ENCODE measurements at regions not wholly inside any gene's neighbourhood (a gene's known extent, or its start where the extent isn't known, plus 50 kb on each side); places are given as distances from the start of the nearest gene placed in this dataset.

DNA sequence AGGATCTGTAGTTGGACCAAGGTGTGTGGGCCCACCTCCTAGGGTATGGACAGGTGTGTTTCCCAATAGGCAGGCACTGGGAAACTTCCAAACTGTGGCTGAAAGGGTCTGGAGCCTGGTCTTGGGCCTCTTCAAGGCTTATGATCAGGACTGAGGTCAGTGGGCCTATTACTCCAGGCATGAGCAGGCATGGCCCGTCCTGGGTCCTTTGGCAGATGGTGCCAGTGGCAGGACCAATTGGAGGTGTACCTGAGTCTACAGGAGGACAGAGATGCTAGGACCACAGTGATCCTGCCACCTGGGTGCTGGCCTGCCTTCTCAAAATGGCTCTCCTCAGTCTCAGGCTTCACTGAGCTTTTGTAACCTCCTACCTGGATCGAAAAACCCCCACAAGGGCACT lies 95.4 kb downstream of the RAB18 start:
- DNase-seq = no peak
- intact Hi-C loops (cut with DNase I, micrococcal nuclease) = no loop called here
- no peak for ATAC-seq

DNA sequence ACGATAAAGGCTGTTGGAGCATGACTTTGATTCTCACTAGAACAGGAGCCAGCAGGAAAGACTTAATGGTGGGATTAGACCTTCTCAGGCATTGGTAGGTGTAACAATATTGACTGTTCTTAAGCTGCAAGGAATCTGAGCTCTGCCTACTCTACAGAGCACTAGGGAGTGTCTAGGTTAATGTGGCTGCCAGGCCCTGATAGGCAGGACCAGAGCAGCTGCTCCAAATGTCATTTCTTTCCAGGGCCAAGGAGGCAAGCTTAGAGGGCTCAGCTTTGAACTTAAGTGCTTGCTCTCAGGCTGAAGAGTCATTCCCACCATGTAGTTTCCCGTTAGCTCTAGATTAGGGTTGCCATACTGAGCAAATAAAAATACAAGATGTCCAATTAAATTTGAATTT lies 96.8 kb downstream of the RAB18 start:
- intact Hi-C loops (cut with DNase I, micrococcal nuclease) = no loop called here
- DNase-seq = no peak
- peak; percentile 54 for ATAC-seq

DNA sequence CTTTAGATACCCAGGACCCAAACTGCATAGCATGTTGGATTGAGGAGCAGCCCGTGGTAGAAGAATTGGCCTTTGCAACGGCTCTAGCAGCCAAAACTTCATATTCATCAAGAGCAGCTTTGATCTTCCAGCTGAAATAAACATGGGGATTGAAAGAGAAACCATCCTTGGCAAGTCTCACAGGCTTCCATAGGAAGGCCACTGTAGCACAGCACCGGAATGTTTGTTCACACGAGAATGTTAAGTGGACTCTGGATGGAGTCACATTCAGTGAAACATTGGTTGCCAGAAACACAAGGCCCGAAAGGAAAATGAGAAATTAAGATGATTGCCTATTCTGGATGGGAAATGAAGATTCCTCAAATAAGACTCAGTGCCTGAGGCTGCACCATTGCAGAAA lies 97.4 kb downstream of the RAB18 start:
- ATAC-seq (peak; percentile 45), DNase-seq (no peak)
- intact Hi-C loops (cut with DNase I, micrococcal nuclease) = no loop called here

DNA sequence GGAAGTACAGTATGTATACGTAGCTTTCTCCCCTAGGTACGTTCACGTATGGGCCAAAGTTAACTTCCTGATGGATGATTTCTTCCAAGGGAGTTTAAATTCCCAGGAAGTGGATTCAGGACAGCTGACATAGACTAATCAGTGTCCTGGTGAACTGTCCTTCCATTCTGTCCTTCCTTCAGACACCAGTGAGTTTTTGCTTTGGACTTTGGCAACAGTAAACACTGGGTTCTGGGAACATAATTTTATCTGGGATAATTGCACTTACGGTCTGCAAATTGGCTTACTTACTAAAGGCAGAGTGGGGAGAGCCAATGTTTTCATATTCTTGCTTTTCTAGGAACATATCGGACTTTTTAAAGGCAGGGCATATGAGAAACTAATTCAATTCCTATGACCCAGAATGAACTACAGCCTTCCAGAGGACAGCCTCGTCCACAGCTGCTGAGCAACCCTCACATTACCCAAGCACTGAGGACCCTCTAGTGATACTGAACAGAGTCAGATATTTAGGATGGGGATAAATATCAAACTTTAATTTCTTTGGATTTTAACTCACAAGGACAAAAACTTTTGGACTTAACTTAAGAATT lies 97.9 kb downstream of the RAB18 start:
- ATAC-seq (peak; percentile 95), DNase-seq (no peak)
- intact Hi-C loops (cut with DNase I, micrococcal nuclease) = no loop called here

DNA sequence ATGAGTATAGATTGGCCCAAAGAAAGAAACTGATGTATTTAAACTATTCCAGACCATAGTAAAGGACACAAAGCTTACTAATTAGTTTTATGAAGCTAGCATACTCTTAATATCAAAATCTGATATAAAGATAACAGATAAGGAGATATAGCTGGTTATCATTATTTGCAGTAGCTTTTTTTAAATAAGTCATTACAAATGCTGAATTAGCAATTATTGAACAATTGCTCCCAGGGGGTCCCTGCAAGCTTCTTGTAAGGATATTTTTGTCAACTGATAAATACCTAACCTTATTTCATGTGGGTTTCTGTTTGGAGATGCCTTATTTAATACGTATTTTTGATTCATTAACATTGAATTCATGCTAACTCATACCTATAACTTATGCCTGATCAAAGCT lies 99.0 kb downstream of the RAB18 start:
- ATAC-seq (no peak), DNase-seq (no peak)
- intact Hi-C loops (cut with DNase I, micrococcal nuclease) = no loop called here

DNA sequence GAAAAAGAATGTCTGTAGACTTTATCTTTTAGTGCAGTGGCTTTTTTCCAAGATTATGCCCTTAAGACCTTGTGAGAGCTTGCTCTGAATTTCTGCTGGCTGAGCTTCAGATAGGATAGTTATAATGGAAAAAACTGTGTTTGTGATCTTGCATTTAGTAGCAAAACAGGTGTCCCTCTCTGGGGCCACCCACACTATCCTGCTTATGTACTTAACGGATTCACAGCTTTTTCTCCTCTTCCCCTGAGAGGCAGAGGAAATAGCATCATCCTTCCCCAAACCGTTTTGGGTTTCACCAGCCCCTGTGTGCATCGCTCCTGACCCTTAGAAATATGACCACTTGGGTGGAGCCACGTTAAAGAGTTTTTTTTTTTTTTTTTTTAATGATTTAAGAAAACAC lies 101.2 kb downstream of the RAB18 start:
- ATAC-seq (no peak), DNase-seq (no peak)
- intact Hi-C loops (cut with DNase I, micrococcal nuclease) = no loop called here

DNA sequence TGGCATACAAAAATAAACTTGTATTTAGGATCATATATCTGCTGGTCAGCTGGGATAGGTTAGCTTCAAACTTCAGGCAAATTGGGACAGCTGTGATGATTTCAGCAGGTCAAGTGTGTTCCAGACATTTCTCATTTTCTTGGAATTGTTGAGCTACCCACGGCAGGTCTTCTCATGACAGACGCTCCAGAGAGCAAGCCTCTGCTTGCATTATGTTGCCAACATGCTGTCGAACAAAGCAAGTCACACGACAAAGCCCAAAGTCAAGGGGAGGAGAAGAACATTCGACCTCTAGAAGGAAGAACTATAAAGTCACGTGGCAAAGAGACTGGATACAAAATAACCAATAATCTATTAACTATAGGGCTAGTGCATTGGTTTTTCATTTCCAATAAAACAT lies 103.5 kb downstream of the RAB18 start:
- no peak for ATAC-seq
- no peak for DNase-seq
- intact Hi-C loops (cut with DNase I, micrococcal nuclease) = no loop called here

DNA sequence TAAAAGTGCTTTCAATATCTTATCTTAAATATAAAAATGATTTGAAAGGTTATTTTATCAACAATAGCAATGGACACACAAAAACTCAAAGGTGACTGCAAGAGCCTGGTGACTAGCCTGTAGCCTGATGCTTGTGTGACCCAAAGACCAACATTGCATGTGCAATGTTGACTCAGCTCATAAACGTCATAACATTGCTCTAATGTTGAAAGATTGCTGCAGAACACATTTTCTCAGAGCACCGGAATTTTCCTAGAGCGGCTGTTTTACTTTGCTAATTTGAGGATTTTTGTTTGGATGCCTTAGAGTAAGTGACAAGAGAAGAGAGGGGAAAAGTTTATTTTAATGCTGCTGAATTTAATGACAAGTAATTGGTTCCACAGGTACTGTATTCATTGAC lies 107.1 kb downstream of the RAB18 start:
- DNase-seq = no peak

DNA sequence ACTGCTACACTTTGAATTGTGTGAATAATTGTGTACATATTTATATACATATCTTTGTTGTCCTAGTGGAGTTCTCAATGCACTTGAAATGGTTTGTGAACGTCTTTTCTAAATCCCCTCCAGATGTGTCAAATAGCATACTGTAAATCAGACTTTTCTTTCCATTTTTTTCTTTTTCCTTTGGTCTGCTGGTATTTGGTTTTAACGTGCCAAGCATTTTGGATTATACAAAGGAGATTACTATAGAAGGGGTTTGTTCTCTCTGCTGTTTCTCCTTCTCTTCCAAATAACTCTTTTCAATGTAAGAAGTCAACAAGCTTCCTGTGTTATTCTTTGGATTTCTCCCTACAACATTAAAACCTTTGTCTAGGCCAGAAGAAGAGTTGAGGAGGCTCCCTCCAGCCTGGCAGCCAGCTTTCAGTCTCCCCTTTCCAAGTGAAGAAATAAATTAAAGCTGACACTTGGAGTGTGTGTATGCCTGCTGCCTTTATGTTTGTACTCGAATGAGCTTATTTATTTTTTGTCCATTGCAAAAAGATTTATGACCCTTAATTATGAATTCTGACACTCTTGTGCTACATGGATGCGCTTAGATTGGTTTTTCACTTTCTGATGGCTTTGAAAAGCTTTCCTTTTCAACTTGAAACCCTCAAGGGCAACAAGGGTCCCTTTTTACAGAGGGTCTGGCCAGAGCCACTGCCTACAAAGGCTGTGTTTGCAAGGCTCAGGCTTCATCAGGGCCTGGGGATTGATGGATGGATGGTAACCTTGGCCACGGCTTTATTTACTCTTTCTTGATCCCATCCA lies 107.8 kb downstream of the RAB18 start:
- ATAC-seq (no peak), DNase-seq (no peak)
- intact Hi-C loops (cut with DNase I, micrococcal nuclease) = no loop called here

More for the DNA sequence above, 107.1 kb downstream of the RAB18 start:
- intact Hi-C loops (cut with DNase I, micrococcal nuclease) = no loop called here
- ATAC-seq = peak; percentile 69

DNA sequence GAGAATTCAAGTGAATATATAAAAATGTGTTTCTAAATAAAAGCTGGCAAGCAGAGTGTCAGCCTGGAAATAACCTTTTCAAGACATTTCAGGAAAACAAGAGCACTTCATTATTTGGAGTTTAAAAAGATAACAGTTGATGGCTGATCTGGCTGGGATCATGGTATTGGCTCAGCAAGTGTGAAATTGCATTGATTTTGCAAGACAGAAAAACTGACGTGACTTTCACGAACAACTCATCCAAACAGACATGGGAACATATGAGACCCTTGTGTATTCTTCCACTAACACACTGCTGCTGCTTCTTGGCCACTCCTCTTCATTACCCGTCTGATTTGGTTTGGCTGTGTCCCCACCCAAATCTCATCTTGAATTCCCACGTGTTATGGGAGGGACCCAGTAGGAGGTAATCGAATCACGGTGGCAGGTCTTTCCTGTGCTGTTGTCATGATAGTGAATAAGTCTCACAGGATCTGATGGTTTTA lies 108.5 kb downstream of the RAB18 start:
- ATAC-seq (no peak), DNase-seq (no peak)
- intact Hi-C loops (cut with DNase I, micrococcal nuclease) = no loop called here

DNA sequence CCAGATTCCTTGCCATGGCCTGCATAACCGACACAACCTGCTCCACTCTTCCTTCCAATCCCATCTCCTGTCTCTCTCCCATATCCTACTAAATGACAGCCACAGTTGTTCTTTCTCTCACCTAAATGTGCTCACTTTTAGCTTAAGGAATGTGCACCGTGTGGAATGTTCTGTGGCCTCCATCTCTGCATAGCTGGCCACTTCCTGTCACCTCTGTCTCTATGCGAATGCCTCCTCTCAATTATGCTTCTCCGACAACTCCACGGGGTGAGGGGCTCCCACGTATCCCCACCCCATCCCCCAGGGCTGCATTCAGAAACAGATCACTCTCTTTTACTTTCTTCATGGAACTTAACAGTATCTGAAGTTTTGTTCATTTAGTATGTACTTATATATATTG lies 110.7 kb downstream of the RAB18 start:
- no peak for ATAC-seq
- no peak for DNase-seq
- intact Hi-C loops (cut with DNase I, micrococcal nuclease) = no loop called here

DNA sequence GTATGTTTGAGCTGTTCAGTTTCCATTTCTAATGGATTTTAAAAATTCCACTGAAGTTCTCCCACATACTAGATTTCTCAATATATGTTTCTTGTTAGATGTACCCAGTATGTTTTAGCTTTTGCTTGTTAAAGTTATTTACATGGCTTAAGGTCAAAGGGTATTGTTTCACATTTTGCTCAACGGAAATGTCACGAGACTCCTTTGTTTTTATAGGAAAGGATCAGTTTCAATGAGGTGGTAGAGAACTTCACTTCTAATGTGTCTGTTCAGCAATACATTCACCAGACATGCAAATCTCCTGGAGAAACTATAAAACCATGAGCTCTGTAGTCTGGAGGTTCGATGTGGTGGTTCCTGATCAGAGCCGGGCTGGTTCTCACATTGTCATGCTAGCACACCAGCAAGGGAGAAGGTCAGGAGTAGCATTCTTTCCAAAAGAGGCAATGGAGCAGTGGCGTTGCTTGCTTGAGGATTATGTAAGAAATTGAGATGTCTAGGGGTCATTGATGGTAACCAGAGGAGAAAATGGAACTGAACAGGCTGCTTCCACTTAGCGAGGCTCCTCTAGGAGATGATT lies 114.0 kb downstream of the RAB18 start:
- no peak for ATAC-seq
- intact Hi-C loops (cut with DNase I, micrococcal nuclease) = no loop called here

DNA sequence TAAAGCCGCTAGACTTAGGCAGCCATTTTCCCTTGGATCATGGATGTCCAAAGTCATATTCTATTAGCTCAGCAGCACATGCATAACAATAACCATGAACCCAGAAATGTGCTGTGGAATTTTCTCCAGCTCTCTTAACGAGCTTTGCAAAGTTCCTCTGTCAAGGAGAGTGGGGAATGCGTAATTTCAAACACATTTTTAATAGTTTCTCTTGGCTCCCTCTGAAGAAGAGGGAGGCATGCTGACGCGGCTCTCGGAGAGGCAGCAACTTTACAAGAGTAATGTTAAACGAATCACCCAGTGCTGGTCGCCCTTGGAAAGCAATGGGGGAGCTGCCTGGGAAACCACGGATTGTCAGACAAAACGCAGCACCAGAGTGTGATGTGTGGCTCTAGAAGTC lies 114.8 kb downstream of the RAB18 start:
- ATAC-seq (no peak), DNase-seq (no peak)
- intact Hi-C loops (cut with DNase I, micrococcal nuclease) = no loop called here

More for the DNA sequence above, 114.0 kb downstream of the RAB18 start:
- no peak for DNase-seq

DNA sequence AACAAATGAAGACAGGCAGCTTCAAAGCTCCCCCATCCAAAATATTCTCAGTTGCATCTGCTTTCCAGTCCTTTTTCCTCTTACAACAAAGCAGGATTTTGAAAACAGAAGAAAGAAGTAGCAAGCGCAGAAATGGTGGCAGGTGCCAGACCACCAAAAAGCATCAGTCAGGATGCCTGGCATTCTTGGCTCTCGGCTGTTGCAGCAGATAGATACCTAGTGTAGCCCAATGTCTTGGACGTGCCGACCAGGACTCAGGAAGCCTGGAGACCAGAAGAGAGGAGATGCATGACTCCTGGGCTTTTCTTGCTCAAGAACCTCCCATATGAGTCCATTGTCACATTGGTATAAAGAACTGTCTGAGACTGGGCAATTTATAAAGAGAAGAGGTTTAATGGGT lies 115.2 kb downstream of the RAB18 start:
- ATAC-seq (no peak), DNase-seq (no peak)
- intact Hi-C loops (cut with DNase I, micrococcal nuclease) = no loop called here

DNA sequence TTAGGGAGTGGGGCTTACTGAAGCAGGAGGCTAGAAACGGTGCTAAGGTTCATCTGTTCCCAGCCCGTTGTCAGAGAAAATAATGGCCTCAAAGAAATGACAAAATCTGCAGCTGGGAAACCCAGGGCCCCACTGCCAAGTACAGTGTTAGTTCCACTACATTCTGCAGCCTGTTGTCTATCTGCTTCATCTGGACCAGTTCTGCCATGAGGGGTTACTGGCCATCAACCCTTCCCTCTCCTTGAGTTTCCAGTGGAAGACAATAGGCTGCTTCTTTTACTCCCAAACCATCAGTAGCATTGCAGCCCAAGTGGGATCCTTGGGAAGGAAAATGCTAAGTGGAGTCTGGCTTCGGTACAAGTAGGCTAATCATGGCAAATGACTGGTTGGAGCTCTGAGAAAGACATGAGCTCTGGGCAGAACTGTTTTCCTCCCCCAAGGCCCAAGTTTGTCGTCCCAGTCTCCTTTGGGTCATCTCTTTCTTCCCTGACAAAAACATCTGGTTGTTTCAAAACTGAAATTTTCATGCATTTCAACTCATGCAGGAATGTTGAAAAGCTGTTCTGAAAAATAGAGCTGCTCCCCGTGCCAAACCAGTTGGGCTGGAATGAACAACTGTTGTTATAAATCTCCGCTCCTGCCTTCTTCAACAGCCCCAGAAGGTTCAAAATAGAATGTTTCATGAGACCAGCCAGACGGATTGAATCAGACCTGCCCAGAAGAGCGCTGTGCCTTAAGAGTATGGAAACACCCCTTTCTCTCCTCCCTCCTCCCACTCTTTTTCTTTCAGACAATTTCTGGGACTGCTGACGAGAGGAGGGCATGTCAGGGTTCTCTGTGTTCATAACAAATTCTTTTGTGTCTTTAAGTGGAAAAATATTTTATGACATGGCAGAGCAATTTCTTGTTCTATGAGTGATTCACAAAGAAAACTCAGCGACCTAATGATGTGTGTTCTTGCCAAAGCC lies 116.6 kb downstream of the RAB18 start:
- DNase-seq = no peak
- ATAC-seq = peak; percentile 38
- intact Hi-C loops (cut with DNase I, micrococcal nuclease) = no loop called here

DNA sequence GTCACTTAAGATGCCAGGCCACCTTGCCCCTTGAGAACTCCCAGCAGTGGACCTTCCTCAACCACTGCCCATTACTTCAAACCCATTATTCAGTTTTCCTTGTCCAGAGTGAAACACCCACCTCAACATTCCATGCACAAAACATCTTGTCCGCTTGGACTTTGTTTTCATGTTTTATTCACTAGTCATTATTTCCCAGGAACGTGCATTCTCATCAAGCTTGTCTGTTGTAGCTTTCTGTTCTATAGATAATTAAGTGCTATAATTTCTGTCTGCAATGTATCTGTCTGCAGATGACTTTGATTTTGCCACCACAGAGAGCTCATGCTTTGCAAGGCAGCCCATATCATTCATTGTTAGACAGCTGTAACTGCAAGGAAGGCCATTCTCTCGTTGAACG lies 117.4 kb downstream of the RAB18 start:
- intact Hi-C loops (cut with DNase I, micrococcal nuclease) = no loop called here
- DNase-seq (no peak), ATAC-seq (no peak)

DNA sequence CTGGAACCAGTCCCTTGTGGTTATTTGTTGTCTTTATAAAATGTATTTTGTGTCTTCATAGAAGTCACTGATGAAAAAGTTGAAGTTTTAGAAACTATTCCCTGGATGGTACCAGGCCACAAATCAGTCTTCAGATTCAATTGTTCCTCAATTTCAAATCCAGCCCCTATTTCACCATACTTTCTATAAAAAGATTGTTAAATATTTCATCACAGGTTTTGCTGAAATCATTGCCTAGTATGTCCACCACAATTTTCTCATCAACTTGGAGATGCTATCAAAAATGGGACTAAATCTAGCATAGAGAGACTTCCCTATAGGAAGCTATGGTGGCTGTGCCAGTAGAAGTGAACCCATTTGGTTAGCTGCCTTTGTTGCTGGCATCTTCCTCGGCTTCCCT lies 118.5 kb downstream of the RAB18 start:
- ATAC-seq (no peak), DNase-seq (no peak)
- intact Hi-C loops (cut with DNase I, micrococcal nuclease) = no loop called here
